Stimulated activated naive CD8-positive, alpha-beta T cell treated with anti-CD3 and anti-CD28 coated beads, Interleukin-15, amount 100 ng/mL, for 72 hours (primary cell): ENCODE measurements at regions not wholly inside any gene's neighbourhood (a gene's known extent, or its start where the extent isn't known, plus 50 kb on each side); places are given as distances from the start of the nearest gene placed in this dataset.

Source experiments
- ATAC-seq: fragments of 150-1000 bp; cut with Tn5 transposase; 2 replicates; pipeline ENCODE4 v1.10.0; 2021; ENCODE audit warnings: mild to moderate bottlenecking, moderate library complexity
- DNase-seq, 2 donors: peaks; one replicate each; pipeline ENCODE4 v3.0.0; 2021 to 2022
- H3K27ac Mint-ChIP-seq, 2 donors: one replicate each; pipeline ENCODE4 v1.8.0; 2022; ENCODE audit warnings: mild to moderate bottlenecking in 2 of 2, mixed read lengths in 2 of 2, moderate library complexity in 2 of 2
- H3K27me3 Mint-ChIP-seq: one replicate; pipeline ENCODE4 v1.8.0; 2022; ENCODE audit warnings: mixed read lengths
- H3K4me1 Mint-ChIP-seq: one replicate; pipeline ENCODE4 v1.8.0; 2022; ENCODE audit warnings: mild to moderate bottlenecking, mixed read lengths
- H3K4me3 Mint-ChIP-seq, 2 donors: one replicate each; pipeline ENCODE4 v1.8.0; 2022; ENCODE audit warnings: mild to moderate bottlenecking in 2 of 2, mixed read lengths in 2 of 2, moderate library complexity in 1 of 2
- H3K9me3 Mint-ChIP-seq, 2 donors: one replicate each; pipeline ENCODE4 v1.8.0; 2022; ENCODE audit warnings: mixed read lengths in 2 of 2

DNA sequence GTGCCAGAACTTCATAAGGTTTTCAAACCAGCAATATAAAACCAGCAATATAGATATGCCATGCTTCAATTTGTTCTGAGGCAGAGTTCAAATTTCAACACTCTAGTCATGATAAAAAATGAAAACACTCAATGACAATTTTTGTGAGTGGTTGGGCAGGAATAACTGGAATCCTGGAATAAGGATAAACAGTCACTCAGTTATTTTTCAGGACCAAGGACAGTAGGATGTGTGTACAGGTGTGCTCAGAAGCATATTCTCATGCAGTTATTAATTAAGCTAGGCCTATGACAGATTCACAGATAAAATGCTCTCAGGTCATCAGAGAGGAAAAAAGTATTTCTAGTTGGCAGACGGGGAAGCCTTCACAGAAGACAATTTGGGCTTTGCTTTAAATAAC lies 117.3 kb upstream of the PPP2R2B start:
- Mint-ChIP-seq H3K9me3 (no peaks in the 10 kb centered on the region), H3K4me1 (no peaks in the 10 kb centered on the region), H3K4me3 (no peak overlapping the region), H3K27ac (no peak overlapping the region), H3K27me3 (no peaks in the 10 kb centered on the region)
- ATAC-seq: no peak
- no peak for DNase-seq

DNA sequence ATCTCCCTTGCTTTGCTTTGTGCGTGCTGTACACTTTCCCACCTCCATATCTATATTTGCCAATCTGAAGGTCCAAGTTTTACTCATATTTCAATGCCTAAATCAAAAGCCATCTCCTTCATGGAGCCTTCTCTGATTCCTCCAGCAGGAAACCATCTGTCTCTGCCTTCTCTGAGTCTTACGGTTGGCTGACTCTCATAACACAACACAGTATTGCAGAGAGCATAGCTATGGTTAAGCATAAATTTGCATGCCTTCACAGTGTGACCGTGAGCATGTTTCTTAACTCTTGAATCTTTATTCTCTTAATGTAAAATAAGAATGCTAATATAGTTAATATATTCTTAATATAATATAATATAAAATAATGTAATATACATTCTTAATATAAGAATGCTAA lies 136.8 kb upstream of the PPP2R2B start:
- peaks cover 6% of the 10 kb centered on the region in 2 donors for H3K9me3 Mint-ChIP-seq
- H3K27ac Mint-ChIP-seq: no peak overlapping the region
- peaks cover 8% of the 10 kb centered on the region for H3K27me3 Mint-ChIP-seq
- DNase-seq (no peak), ATAC-seq (no peak)
- no peak overlapping the region for H3K4me3 Mint-ChIP-seq
- H3K4me1 Mint-ChIP-seq: no peaks in the 10 kb centered on the region

DNA sequence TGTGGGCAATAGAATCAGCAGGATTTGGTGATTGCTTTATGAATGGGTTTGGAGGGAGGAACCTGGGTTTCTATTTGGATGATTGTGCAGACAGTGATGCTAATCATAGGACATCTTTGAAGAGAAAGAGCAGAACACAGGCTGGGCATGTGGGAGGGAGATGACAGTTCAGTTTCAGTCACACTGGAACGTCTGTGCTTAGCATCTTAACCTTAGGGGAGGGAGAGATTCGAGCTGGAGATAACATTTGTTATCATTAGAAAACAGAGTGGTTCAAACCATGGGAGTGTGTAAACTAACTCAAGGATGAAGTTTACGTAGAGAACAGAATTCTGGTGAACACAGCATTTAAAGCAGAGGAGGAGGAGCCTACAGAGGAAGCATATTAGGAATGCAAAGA lies 138.6 kb upstream of the PPP2R2B start:
- no peak for DNase-seq
- no peaks in the 10 kb centered on the region for H3K4me1 Mint-ChIP-seq
- H3K27me3 Mint-ChIP-seq: no peaks in the 10 kb centered on the region
- peaks cover 0 to 6% of the 10 kb centered on the region in 2 donors for H3K9me3 Mint-ChIP-seq
- H3K27ac Mint-ChIP-seq: no peak overlapping the region
- no peak overlapping the region for H3K4me3 Mint-ChIP-seq
- no peak for ATAC-seq

DNA sequence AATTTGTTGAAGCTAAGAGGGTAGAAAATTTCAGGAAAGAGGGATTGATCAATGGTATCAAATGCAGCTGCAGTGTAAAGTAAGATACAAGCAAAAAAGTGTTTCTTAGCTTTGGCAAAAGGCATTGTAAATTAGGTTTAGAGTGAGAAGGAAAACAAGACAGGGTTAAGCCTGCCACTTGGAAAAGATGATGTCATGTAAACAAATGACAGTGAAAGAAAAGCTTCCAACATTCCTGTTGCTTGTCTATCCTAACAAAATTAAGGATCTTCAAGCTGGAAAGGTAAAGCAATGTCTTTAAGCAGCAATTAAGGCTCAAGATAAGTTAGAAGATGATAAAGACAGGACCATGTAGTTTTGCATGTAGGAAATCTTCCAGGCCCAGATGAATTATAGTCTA lies 139.1 kb upstream of the PPP2R2B start:
- H3K4me3 Mint-ChIP-seq: no peak overlapping the region
- peaks cover 0 to 6% of the 10 kb centered on the region in 2 donors for H3K9me3 Mint-ChIP-seq

DNA sequence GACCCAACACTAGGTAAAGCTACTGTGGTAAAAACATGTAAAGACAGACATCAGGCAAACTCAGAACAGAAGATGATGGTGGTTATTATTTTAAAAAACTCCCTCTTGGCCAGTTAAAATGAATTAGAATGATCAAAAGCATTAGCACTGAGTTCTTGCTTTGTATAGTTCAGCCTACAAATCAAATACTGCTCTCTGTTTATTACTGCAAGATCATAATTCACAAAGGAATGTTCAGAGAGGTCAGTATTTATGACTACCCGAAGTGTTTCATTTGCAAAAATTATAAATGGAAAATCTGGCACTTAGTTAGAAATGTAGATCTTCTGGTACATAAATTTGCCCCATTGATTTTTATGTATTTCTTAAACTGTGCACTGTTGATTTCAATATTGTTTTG lies 140.3 kb upstream of the PPP2R2B start:
- no peak for ATAC-seq
- Mint-ChIP-seq H3K9me3 (peaks cover 0 to 6% of the 10 kb centered on the region in 2 donors), H3K27ac (no peak overlapping the region), H3K4me3 (no peak overlapping the region), H3K27me3 (no peaks in the 10 kb centered on the region), H3K4me1 (no peaks in the 10 kb centered on the region)
- no peak for DNase-seq

More for the DNA sequence above, 139.1 kb upstream of the PPP2R2B start:
- ATAC-seq (no peak), DNase-seq (no peak)
- H3K27me3 Mint-ChIP-seq: no peaks in the 10 kb centered on the region
- no peaks in the 10 kb centered on the region for H3K4me1 Mint-ChIP-seq
- H3K27ac Mint-ChIP-seq: no peak overlapping the region

DNA sequence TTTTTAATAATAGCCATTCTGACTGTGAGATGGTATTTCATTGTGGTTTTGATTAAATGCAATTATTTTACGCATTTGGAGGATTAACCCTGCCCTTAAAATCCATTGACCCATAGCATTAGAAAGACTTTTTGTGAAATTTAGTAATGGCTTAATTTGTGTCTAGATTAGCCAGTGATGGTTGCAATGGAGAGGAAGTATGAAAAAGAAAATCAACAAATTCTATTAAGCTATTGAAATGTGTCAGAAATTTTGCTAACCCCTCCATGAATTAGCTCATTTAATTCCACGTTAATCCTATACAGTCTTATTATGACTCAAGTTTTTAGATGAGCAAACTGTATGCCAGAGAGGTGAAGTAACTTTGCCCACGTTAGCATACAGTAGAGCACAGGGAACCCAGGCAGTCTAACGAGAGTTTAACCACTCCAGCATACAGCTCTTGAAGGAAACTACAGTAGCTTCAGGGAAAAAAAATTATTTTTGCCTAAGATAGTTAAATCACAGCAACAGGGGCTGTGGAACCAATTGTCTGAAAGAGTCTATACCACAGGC lies 158.2 kb upstream of the PPP2R2B start:
- no peak for DNase-seq
- H3K27me3 Mint-ChIP-seq: peaks cover 8% of the 10 kb centered on the region
- peaks cover 5 to 7% of the 10 kb centered on the region in 2 donors for H3K9me3 Mint-ChIP-seq
- no peaks in the 10 kb centered on the region for H3K4me1 Mint-ChIP-seq
- H3K4me3 Mint-ChIP-seq: no peak overlapping the region
- no peak overlapping the region for H3K27ac Mint-ChIP-seq
- ATAC-seq: no peak

DNA sequence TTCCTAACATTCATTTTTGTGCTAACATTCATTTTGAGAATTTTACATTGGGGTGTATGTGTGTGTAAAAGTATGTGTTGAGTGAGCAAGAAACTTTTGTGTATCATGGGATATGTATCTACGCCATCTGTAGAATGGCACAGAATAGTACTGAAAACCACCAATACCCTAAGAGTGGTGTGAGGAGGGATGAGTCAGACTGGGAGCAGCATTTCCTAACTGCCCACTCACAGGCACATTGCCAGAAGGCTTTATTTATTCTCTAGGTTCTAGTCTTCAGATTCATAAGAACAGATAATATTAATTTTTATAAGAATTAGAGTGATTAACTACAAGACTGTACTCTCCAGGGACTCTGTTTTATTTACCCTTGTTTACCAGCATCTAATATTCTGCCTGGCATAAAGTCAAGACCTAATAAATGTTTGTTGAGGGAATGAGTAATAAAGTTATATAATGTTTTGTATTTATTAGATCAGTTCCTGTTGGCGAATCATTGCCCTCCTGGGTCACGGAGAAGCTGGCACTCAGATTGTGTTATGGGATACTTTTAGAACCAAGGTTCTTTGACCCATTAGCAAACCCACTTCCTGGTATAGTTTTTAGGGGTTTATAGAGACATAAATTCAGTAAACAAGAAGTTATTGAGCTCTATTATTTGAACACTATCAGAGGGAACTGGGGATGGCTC lies 159.1 kb upstream of the PPP2R2B start:
- H3K27me3 Mint-ChIP-seq: peaks cover 8% of the 10 kb centered on the region
- no peaks in the 10 kb centered on the region for H3K9me3 Mint-ChIP-seq
- H3K4me1 Mint-ChIP-seq: no peaks in the 10 kb centered on the region
- H3K4me3 Mint-ChIP-seq: no peak overlapping the region
- ATAC-seq: no peak
- DNase-seq: no peak
- no peak overlapping the region for H3K27ac Mint-ChIP-seq

DNA sequence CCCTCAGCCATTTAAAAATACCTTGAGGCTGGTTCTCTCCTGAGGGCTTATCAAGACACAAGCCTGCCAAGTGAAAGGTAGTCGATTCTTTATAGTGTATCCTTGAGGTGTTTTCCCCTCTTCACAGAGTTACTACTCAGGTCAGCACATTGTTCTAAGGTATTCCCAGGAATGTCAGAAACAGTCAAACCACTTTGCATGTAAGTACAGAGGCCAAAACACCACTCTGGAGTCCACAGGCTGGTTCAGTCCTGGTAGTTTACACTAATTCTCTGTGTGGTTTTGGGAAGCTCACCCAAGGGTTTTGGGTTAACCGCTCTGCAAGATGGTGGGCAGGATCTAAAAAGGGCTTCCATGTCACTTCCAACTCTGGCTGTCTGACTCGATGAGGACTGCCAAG lies 162.3 kb upstream of the PPP2R2B start:
- H3K4me3 Mint-ChIP-seq: no peak overlapping the region
- DNase-seq (no peak), ATAC-seq (no peak)
- H3K27ac Mint-ChIP-seq: no peak overlapping the region
- H3K9me3 Mint-ChIP-seq: no peaks in the 10 kb centered on the region
- no peaks in the 10 kb centered on the region for H3K4me1 Mint-ChIP-seq
- H3K27me3 Mint-ChIP-seq: peaks cover 8% of the 10 kb centered on the region

DNA sequence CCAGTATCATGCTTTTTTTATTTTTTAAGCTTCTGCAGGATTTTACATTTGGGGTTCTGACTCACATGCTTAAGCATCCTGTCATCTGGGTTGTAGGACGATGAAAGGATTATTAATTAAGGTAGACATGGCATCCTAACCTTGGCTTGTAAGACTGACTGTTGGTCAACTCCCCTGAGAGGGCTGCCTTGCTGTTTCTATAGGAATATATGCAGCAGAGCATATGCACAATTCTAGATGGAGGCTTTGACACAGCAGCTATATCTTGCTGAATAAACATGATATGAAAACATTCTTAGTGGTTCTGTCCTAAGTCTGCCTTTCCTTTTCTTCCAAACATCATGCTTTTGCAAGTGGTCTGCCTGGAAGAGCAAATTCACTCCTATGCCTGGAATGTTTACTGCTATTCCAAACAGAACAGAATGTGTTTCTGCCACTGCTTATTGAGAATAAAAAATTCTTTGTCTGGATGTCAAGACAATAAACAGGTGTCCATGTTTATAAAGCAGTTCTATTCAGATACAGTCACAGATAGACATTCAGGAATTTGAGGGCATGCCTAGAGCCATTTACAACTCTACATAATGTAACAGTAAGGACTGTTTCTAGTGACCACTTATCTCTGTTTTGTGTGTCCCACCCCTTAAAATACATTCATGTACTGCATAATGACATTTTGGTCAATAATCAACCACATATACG lies 166.2 kb upstream of the PPP2R2B start:
- DNase-seq (no peak), ATAC-seq (no peak)
- H3K9me3 Mint-ChIP-seq: no peaks in the 10 kb centered on the region
- H3K4me1 Mint-ChIP-seq: no peaks in the 10 kb centered on the region
- H3K4me3 Mint-ChIP-seq: no peak overlapping the region
- no peaks in the 10 kb centered on the region for H3K27me3 Mint-ChIP-seq
- no peak overlapping the region for H3K27ac Mint-ChIP-seq

DNA sequence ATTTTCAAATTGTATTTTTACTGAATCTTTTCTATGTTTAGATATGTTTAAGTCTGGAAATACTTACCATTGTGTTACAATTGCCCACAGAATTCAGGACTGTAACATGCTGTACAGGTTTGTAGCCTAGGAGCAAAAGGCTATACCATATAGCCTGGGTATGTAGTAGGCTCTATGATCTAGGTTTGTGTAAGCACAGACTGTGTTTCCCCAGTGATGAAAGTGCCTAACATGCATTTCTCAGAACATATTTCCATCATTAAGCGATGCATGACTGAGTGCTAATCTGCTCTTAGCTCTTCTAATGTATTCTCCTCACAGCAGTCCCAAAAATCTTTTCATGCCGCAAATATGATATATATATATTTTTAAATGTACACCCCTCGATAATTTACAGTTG lies 166.7 kb upstream of the PPP2R2B start:
- ATAC-seq: no peak
- no peak for DNase-seq
- H3K4me3 Mint-ChIP-seq: no peak overlapping the region
- no peaks in the 10 kb centered on the region for H3K27me3 Mint-ChIP-seq
- no peaks in the 10 kb centered on the region for H3K4me1 Mint-ChIP-seq
- H3K9me3 Mint-ChIP-seq: no peaks in the 10 kb centered on the region
- no peak overlapping the region for H3K27ac Mint-ChIP-seq

DNA sequence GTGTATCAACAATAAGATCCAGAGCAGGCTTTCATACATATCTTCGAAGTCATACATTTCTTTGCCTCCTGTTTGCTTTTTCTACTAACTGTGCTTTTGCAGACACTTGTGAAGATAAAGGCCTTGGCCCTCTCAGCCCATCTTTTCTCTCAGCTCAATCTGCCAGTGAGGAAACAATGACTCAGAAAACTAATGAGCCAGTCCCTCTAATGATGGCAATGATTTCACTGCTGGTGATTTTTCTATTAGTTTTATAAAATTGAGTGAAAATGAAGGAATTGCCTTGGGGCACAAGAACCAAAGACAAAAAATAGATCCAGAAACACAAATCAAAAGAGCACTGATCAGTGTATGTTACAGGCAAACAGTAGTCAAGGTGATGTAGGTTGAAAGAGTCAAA lies 167.7 kb upstream of the PPP2R2B start:
- ATAC-seq: no peak
- Mint-ChIP-seq H3K4me1 (no peaks in the 10 kb centered on the region), H3K4me3 (no peak overlapping the region), H3K27me3 (no peaks in the 10 kb centered on the region), H3K9me3 (no peaks in the 10 kb centered on the region), H3K27ac (no peak overlapping the region)
- no peak for DNase-seq

DNA sequence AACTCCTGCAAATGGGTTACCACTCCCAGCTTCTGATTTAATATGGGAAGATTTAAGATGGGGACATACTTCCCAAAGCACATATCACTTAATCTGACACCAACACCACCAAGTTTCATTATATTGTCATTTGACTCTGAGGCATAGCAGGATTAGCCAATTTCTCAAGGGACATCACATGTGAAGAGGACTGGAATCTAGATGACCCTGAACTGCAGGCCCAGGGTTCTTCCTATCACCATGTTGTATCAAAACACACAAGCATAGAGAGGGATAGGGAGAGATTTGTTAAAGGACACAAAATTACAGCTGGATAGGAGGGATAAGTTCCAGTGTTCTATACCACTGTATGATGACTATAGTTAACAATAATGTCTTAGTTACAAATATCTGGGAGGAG lies 168.3 kb upstream of the PPP2R2B start:
- no peak for ATAC-seq
- H3K27ac Mint-ChIP-seq: no peak overlapping the region
- H3K4me3 Mint-ChIP-seq: no peak overlapping the region

DNA sequence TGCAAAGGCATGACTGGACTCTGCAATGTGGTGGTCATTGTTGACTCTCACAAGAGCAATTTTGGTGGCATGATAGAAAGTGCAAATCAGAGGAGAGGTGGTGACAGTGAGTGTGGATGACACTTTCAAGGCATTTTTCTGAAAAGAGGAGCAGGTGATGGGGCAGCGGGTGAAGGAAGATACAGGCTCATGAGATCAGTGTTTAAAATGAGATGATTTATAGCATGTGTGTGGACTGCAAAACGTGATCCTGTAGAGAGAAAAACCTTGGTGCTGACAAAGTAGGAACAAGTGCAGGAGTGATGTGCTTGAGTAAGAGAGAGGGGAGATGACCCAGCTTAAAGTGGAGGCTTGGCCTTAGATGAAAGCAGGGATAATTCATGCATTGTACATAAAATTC lies 171.2 kb upstream of the PPP2R2B start:
- Mint-ChIP-seq H3K9me3 (no peaks in the 10 kb centered on the region), H3K27me3 (no peaks in the 10 kb centered on the region), H3K4me1 (no peaks in the 10 kb centered on the region), H3K4me3 (no peak overlapping the region), H3K27ac (no peak overlapping the region)
- ATAC-seq (no peak), DNase-seq (no peak)

More for the DNA sequence above, 168.3 kb upstream of the PPP2R2B start:
- no peaks in the 10 kb centered on the region for H3K4me1 Mint-ChIP-seq
- no peaks in the 10 kb centered on the region for H3K9me3 Mint-ChIP-seq
- no peak for DNase-seq
- no peaks in the 10 kb centered on the region for H3K27me3 Mint-ChIP-seq

DNA sequence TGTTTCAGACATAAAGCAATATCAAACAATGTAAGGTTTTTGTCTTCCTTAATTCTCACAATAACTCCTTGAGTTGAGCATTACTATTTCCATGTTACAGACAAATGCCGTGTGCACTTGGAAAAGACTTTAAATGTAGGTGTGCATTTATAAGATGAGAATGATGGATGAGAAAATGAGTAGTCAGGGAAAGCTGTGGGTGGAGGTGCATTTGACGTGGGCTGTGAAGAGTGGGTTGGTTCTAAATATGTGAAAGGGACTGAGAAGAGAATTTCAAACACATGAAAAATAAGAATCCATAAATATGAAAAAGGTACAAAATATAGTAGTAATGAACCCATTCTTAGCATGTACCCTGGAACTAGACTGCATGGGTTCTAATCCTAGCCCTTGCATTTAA lies 171.6 kb upstream of the PPP2R2B start:
- H3K27me3 Mint-ChIP-seq: no peaks in the 10 kb centered on the region
- no peaks in the 10 kb centered on the region for H3K9me3 Mint-ChIP-seq
- H3K27ac Mint-ChIP-seq: no peak overlapping the region
- ATAC-seq (no peak), DNase-seq (no peak)
- H3K4me1 Mint-ChIP-seq: no peaks in the 10 kb centered on the region
- no peak overlapping the region for H3K4me3 Mint-ChIP-seq

DNA sequence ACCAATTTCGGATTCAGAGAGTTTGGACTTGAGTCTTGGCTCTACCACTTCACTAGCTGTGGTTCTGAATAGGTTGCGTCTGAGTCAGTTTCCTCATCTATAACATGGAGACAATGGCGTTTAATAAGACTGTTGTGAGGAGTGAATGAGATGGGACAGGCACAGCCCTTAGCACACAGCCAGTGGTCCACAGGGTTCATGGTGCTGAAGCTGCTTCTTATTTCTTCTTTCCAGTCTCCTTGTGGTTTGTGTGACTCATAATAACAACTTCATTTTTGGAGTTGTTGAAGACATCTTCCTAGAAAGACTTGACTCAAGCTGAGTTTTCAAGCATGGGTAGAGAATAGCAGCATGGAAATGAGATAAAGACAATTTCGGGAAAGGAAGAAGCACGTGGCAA lies 172.6 kb upstream of the PPP2R2B start:
- DNase-seq: no peak

DNA sequence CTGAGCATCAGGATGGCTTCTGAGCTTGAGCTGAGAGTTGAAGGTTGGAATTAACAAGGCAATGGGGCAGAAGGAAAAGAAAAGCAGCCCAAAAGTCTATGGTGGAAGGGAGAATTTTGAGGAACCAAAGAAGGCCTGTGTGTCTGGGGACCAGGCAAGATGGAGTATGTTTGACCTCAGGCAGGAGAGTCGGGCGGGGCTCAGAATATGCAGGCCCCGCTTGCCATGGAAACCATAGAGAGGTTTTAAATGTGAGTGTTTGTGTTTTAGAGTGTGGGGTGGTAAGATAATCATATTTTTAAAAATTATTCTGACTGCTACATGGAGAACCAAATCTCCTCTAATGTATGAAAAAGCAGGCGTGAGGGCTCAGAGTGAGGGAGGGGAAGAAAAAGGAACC lies 174.0 kb upstream of the PPP2R2B start:
- peaks cover 8% of the 10 kb centered on the region for H3K27me3 Mint-ChIP-seq
- no peaks in the 10 kb centered on the region for H3K9me3 Mint-ChIP-seq
- no peaks in the 10 kb centered on the region for H3K4me1 Mint-ChIP-seq
- ATAC-seq: no peak
- H3K27ac Mint-ChIP-seq: no peak overlapping the region
- DNase-seq: no peak
- no peak overlapping the region for H3K4me3 Mint-ChIP-seq

More for the DNA sequence above, 172.6 kb upstream of the PPP2R2B start:
- Mint-ChIP-seq H3K27me3 (peaks cover 2% of the 10 kb centered on the region), H3K27ac (no peak overlapping the region), H3K4me3 (no peak overlapping the region), H3K4me1 (no peaks in the 10 kb centered on the region), H3K9me3 (no peaks in the 10 kb centered on the region)
- no peak for ATAC-seq
